Stimulated activated CD8-positive, alpha-beta memory T cell treated with anti-CD3 and anti-CD28 coated beads, Interleukin-12 subunit alpha, Interleukin-12 subunit beta, amount 100 ng/mL, for 4 hours (primary cell): ENCODE measurements at regions not wholly inside any gene's neighbourhood (a gene's known extent, or its start where the extent isn't known, plus 50 kb on each side); places are given as distances from the start of the nearest gene placed in this dataset.
"Not testable (repeated sequence)": the region's sequence is repeated elsewhere in the genome, so short reads cannot be mapped to it uniquely, and the experiment has no call there.

Experiments
- DNase-seq: peaks from one replicate; pipeline ENCODE4 v3.0.0-alpha.2; 2020; ENCODE audit warnings: low read depth

DNA sequence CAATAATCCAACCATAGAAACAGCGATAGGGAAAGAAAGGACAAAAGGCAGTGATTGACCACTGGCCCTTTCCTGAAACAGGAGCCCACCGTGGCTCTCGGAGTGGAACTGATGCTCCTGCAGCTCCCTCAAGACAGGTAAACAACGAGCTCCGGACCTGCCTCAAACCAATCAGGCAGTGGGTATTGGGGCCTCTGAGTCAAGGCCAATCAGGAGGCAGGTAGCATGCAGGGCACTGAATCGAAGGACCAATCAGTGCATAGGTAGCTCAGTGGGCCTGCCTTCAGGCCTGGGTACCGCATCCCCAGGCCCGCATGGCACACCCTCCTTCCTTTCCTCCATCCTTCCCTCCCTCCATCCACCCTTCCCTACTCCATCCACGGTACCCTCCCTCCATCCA is 425.1 kb upstream of the MGMT start:
- no peak for DNase-seq

GRCh38 chr10:129042776-129043595 is 424.1 kb upstream of the MGMT start:
- DNase-seq = no peak

DNA sequence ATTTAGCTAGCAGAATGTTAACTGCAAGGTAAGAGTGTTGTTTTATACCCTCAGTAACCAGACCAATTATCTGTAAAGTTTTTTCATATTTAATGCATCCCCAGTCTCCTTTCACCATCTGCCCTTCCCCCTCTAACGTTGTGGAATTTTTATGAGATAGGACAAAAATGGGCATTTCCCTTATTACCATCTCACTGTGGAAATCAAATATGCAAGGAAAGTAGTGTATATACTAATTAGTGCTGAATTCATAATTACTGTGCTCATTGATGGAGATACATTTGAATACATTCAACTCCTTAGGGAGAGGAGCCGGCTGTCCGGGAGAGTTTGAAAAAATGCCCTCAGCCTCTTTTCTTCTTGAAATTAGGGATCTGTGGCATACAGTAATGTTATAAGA is 423.4 kb upstream of the MGMT start:
- DNase-seq = no peak

DNA sequence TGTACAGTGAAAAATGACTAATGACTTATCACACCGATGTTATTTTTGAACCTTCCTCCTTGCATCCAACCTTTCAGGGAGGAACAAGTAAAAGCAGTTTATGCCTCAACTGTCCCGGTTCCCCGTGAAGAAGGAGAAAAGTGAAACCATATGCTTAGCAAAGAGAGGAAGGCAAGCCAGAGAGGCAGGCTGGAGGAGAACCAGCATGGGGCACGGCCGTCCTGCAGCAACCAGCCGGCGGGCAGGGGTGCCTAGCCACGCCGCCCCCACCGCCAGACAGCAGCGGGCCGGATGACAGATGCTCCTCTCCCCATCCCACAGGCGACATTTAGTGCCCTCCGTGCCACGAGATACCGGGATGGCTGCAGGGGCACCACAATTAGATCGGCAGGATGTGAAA is 421.4 kb upstream of the MGMT start:
- no peak for DNase-seq

- no peak for DNase-seq
Measured at GRCh38 chr10:129046065-129046681, 420.9 kb upstream of the MGMT start.

- no peak for DNase-seq
Measured at GRCh38 chr10:129046962-129047361, 420.1 kb upstream of the MGMT start.

- DNase-seq = no peak
Measured at GRCh38 chr10:129047600-129047999, 419.4 kb upstream of the MGMT start.

DNA sequence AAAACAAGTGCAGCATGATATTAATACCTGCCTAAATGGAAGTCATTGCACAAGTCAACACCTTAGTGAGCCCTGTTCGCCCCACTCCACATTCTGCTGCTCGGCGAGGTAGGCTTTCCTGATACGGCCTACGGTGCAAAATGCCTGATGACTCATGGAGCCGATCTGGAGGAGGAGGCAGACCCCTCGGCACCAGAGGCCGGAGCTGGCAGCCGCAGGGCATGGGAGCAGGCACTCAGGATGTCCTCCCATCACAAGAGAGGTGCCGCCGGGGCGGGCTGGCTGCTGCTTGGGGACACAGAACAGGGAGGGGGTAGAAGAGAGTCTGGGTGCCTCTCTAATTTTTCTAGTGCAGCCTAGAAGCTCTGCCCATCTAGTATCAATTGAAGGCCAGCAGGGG is 418.5 kb upstream of the MGMT start:
- no peak for DNase-seq

DNA sequence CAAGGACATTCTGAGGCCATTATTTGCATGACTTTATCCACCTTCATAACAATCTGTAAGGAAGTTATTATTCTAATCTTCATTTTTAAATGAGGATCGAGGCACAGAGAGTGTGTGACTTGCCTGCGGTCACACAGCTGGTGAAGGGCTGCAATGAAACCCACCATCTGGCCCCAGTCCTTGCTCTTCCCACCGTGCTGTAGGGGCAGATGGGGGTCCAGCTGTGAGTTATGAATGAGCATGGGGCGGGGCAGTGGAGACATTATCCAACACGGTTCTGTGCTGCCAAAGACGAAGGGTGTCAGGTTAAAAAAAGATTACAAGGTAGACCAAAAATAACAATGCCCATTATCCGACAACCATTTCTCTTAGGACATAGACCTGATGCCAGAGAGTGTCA is 417.5 kb upstream of the MGMT start:
- DNase-seq = no peak

DNA sequence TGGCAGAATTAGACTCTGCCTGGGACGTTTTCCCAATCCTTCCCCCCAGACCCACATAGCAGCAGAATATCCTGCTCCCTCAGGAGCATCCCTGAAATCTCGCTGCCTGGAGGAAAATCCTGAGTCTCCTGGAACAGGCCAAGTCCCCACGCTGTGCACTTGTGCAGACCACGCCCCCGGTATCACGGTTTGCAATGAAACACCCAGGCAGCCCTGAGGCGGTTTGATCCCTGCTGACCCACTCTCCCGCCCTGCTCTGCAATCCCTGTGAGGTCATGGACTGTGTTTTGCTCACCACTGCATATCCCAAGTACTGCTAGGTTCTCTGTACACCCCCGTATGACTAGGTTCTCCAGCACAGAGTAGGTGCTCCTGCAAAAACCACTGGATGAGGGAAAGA is 411.8 kb upstream of the MGMT start:
- DNase-seq = no peak

GRCh38 chr10:129055986-129056385 is 411.1 kb upstream of the MGMT start:
- no peak for DNase-seq

GRCh38 chr10:129056734-129057689 is 410.0 kb upstream of the MGMT start:
- DNase-seq = no peak

- no peak for DNase-seq
Measured at GRCh38 chr10:129057856-129058663, 409.0 kb upstream of the MGMT start.

DNA sequence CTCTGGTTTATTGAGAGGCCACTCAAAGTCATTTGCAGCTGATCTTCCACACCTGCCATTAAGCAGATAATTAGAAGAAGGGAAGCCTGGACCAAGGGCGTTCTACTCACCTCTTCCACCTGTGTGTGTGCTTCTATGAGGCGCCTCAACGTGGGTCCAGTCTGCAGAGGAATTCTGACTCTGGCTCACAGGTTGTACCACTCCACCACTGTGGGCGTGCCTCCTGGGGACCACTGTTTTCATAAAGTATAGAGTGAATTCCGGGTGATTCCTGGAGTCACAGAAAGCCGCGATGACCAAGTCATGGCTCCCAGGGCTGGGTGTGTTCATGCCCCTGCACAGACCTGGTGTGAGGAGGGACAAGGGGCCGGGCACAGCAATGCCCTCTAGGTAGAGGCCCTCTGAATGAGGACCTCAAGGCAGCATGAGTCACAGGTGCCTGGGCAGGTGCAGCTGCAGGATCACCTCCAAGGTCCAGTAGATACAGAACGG is 408.3 kb upstream of the MGMT start:
- DNase-seq = no peak

- DNase-seq = no peak
Measured at GRCh38 chr10:129059977-129060376, 407.1 kb upstream of the MGMT start.

GRCh38 chr10:129063212-129063611 is 403.8 kb upstream of the MGMT start:
- no peak for DNase-seq

DNA sequence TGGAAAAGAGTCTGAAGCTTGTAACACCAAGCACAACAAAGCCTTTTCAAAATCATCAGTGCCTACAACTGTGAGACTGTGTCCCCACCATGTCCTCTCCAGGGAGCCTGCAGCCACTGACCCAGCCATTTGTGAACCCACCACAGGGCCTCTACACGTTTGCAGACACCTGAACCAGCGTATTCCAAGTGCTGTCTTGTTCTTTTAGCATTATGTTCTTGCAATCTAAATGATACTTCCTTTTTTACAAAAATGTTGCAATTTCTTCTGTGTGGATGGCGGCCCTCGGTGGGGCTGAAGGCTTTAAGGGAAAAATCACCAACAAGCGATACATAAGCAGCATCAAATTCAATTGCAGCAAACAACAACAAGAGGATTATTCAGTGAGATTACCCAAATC is 403.2 kb upstream of the MGMT start:
- DNase-seq = no peak

DNA sequence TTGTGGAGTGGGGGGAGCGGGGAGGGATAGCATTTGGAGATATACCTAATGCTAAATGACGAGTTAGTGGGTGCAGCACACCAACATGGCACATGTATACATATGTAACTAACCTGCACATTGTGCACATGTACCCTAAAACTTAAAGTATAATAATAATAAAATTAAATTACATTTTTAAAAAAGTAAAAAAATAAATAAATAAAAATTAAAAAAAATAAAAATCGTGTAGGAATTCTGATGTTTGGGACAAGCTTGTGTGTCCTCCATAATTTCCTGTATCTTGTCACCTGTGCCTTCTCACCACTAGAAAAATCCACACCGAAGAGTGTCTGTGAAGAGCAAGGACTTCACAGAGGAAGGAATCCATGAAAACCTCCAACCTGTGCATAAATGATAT is 400.5 kb upstream of the MGMT start:
- DNase-seq = not testable (repeated sequence)

- not testable (repeated sequence) for DNase-seq
Measured at GRCh38 chr10:129071411-129071810, 395.6 kb upstream of the MGMT start.

GRCh38 chr10:129074939-129075338 is 392.1 kb upstream of the MGMT start:
- no peak for DNase-seq

GRCh38 chr10:129075508-129075907 is 391.5 kb upstream of the MGMT start:
- no peak for DNase-seq

DNA sequence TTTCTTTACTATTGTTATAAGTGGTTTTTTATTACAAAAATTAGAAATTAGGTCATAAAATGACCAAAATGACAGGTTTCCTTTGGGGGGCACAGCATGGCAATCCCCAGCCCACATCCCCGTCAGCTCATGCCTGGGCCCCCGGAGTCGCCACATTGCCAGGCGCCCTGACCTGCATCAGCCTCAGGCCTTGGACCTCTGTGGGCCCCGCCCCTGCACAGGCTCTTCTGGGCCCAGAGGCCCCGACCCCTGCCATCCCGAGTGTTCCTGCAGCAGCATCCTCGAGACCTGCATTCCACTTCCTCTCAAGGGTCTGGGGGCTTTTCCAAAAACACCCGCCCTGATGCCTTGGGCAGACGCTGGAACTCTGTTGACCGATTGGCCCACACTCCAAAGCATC is 391.1 kb upstream of the MGMT start:
- no peak for DNase-seq
